Activated CD4-positive, alpha-beta T cell treated with anti-CD3 and anti-CD28 coated beads, Interleukin-2, amount 10 ng/mL, durations not matched to agents 7 days and 5 days (primary cell): ENCODE measurements at regions not wholly inside any gene's neighbourhood (a gene's known extent, or its start where the extent isn't known, plus 50 kb on each side); places are given as distances from the start of the nearest gene placed in this dataset.

ENCODE experiments used
- CTCF ChIA-PET: fragments of 350-600 bp; sonication (Branson Sonifier 250); formaldehyde crosslinking; loops from one replicate; lab custom pipeline; 2021; ENCODE audit warnings: antibody characterized with exemption; lab: Charles Lee
- POLR2A ChIA-PET: fragments of 350-600 bp; sonication (Branson Sonifier 250); formaldehyde crosslinking; loops from one replicate; lab custom pipeline; 2021; ENCODE audit warnings: antibody characterized with exemption; lab: Charles Lee
- DNase-seq: peaks from one replicate; pipeline ENCODE4 v3.0.0-alpha.2; 2020
- H3K27ac Mint-ChIP-seq: one replicate; pipeline ENCODE4 v1.8.0; 2021; ENCODE audit warnings: mild to moderate bottlenecking, moderate library complexity, mixed read lengths
- H3K27me3 Mint-ChIP-seq: one replicate; pipeline ENCODE4 v1.8.0; 2021; ENCODE audit warnings: mixed read lengths
- H3K36me3 Mint-ChIP-seq: one replicate; pipeline ENCODE4 v1.8.0; 2021; ENCODE audit warnings: low read depth, mixed read lengths
- H3K4me1 Mint-ChIP-seq: one replicate; pipeline ENCODE4 v1.8.0; 2021; ENCODE audit warnings: mixed read lengths
- H3K4me3 Mint-ChIP-seq: one replicate; pipeline ENCODE4 v1.8.0; 2021; ENCODE audit warnings: mild to moderate bottlenecking, moderate library complexity, mixed read lengths
- H3K9me3 Mint-ChIP-seq: one replicate; pipeline ENCODE4 v1.8.0; 2021; ENCODE audit warnings: mixed read lengths

DNA sequence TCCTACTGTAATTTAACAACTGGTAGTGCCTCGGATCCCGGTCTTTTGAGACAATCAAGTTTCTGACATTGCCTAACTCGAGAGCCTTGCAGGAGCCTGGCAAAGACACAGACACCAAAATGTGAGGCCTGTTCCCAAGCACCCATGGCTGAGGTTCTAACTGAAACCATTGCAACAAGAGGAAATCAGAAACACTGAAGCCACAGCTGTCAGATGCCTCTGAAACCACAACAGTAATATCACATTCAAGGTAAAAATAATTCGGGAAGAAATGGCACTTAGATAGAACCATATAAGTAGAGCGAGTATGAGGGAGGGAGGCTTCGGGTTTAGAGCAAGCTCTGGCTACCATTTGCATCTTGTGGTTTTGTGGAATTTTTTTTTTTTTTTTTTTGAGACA lies 285.9 kb downstream of the FBXO15 start:
- POLR2A ChIA-PET: no interaction called here
- CTCF ChIA-PET: interaction anchor here (0.6 kb wide), 1 partner anchor 1920 kb away, joined by 3 read pairs; no protein-coding TSS in a partner anchor
- Mint-ChIP-seq H3K36me3 (no peaks in the 10 kb centered on the region), H3K4me3 (no peak overlapping the region), H3K27me3 (no peaks in the 10 kb centered on the region), H3K4me1 (peaks cover 10% of the 10 kb centered on the region), H3K27ac (no peak overlapping the region), H3K9me3 (no peaks in the 10 kb centered on the region)
- DNase-seq: no peak

DNA sequence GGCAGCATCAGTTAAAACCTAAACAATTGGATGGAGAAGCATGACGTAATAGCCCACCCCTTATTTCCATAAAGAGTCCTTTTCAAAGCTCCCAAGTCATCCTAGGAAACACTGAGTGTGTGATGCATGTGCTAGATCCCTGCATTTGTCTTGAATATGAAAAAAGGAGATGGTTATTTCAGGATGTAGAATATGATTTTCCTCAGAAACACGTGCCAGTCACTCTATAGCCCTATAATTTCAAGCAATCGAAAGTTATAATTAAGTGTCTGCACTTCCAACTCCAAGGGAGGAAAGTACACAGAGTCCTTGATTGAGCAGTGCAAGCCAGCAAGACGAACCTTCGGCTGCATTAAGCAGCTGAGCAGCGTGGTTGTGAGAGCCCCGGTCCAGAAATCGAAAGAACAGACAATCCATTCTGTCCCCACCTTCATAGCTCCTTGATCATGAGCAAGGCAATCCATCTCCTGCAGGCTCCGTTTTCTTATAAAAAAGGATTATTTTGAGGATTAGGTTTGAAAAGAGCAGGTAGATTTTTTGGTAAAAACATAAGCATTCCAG lies 287.7 kb downstream of the FBXO15 start:
- no peak for DNase-seq
- no peaks in the 10 kb centered on the region for H3K27me3 Mint-ChIP-seq
- ChIA-PET POLR2A (no interaction called here), CTCF (interaction anchor here (1.0 kb wide), 1 partner anchor 17 kb away, joined by 3 read pairs; no protein-coding TSS in a partner anchor)
- H3K4me1 Mint-ChIP-seq: peaks cover 10% of the 10 kb centered on the region
- H3K36me3 Mint-ChIP-seq: no peaks in the 10 kb centered on the region
- no peak overlapping the region for H3K27ac Mint-ChIP-seq
- H3K4me3 Mint-ChIP-seq: no peak overlapping the region
- no peaks in the 10 kb centered on the region for H3K9me3 Mint-ChIP-seq

DNA sequence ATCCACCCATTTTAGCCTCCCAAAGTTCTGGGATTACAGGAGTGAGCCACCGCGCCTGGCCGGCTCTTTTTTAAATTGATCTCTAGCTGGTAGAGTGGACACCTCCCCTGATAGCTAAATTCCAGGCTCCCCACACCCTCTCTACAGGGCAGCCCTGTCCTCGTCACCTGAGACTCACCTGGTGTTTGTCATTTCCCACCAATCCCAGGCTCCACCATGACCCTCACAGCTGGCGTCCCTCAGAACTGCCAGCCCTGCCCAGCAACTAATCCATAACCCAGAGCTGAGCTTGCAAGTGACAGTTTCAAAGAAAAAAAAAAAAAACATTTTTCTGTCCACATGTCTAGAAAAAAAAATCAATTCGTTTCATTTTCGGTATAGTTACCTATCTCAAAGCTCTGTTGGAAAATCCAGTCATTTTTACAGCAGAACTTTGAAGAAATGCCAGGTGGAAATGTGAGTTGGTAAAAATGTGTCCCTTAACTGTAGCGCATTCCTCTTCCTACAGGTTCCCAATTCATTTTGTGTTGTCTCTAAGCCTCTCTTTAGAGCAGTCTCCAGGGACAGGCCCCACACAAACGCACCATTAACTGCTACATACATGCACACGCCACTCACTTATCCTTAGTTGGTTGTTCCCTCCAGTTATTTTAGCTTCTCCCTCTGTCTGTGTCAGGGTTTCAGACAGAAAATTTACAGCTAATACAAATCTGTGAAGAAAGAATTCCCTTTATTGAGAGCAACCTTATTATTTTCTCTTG lies 294.7 kb downstream of the FBXO15 start:
- Mint-ChIP-seq H3K4me3 (no peak overlapping the region), H3K9me3 (no peaks in the 10 kb centered on the region), H3K4me1 (no peaks in the 10 kb centered on the region), H3K27ac (no peak overlapping the region), H3K36me3 (no peaks in the 10 kb centered on the region), H3K27me3 (no peaks in the 10 kb centered on the region)
- POLR2A ChIA-PET: no interaction called here
- CTCF ChIA-PET: no interaction called here
- no peak for DNase-seq

DNA sequence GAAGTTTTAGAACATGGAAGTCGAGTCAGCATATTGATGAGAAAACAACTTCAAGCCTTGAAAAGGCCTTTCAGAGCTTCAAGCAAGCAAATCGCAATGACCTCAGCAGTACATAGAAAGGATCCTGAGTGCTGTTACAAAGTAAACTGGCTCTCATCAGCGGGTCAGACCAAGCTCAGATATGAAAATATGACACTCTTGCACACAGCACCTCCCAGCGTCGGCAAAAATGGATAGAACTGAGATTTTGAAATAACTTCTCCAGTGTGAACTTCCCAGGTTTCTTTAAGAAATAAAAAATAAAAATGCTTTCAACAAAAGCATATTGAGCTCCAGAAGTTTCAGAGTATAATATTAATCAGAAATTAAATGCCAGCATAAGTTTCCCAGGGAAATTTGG lies 296.9 kb downstream of the FBXO15 start:
- Mint-ChIP-seq H3K4me1 (no peaks in the 10 kb centered on the region), H3K4me3 (no peak overlapping the region), H3K36me3 (no peaks in the 10 kb centered on the region), H3K9me3 (no peaks in the 10 kb centered on the region), H3K27ac (no peak overlapping the region), H3K27me3 (no peaks in the 10 kb centered on the region)
- ChIA-PET POLR2A (no interaction called here), CTCF (interaction anchor here (1.1 kb wide), 1 partner anchor 16 kb away, joined by 5 read pairs; no protein-coding TSS in a partner anchor)
- no peak for DNase-seq

DNA sequence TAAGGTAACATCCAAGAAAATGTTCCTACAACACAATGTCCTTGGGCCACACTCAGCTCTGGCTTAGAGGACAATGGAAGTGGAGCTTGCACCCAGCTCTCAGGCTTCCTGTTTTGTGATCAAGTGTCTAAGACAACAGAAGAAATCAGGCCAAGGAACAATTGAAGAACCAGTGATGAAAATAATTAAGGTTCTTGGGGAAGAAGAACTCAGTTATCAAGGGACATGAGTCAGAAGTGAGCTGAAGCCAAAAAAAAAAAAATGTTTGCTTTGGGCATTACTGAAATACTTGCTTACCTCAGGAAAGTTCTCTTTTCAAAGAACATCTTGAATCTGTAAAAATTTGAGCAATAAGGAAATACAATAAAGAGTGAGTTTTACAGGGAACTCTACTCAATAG lies 299.0 kb downstream of the FBXO15 start:
- H3K36me3 Mint-ChIP-seq: no peaks in the 10 kb centered on the region
- H3K9me3 Mint-ChIP-seq: no peaks in the 10 kb centered on the region
- DNase-seq: no peak
- H3K27ac Mint-ChIP-seq: no peak overlapping the region
- no peaks in the 10 kb centered on the region for H3K4me1 Mint-ChIP-seq
- no peak overlapping the region for H3K4me3 Mint-ChIP-seq
- ChIA-PET CTCF (no interaction called here), POLR2A (no interaction called here)
- H3K27me3 Mint-ChIP-seq: no peaks in the 10 kb centered on the region

DNA sequence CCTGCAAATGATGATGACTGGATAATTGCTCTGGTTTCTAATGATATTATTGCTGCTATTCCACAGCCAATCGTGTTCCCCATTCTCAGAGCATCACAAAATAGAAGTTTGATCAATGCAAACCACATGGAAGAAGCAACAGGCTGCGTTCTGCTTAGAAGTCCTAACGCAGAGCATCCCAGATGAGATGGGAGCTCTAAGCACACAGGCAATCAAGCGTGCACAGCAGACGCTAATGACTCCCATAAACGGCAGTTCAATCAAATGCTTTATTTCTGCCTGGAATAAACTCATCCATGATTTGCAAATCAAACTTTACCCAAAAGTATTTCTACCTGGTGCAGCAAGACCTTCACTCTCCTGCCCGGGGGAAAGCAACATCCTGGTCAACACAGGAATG lies 304.2 kb downstream of the FBXO15 start:
- CTCF ChIA-PET: interaction anchor here (1.5 kb wide), 1 partner anchor 17 kb away, joined by 3 read pairs; no protein-coding TSS in a partner anchor
- H3K27ac Mint-ChIP-seq: no peak overlapping the region
- no peak for DNase-seq
- POLR2A ChIA-PET: no interaction called here
- no peak overlapping the region for H3K4me3 Mint-ChIP-seq
- H3K4me1 Mint-ChIP-seq: peaks cover 1% of the 10 kb centered on the region
- H3K36me3 Mint-ChIP-seq: no peaks in the 10 kb centered on the region
- H3K27me3 Mint-ChIP-seq: peaks cover 2% of the 10 kb centered on the region
- no peaks in the 10 kb centered on the region for H3K9me3 Mint-ChIP-seq

DNA sequence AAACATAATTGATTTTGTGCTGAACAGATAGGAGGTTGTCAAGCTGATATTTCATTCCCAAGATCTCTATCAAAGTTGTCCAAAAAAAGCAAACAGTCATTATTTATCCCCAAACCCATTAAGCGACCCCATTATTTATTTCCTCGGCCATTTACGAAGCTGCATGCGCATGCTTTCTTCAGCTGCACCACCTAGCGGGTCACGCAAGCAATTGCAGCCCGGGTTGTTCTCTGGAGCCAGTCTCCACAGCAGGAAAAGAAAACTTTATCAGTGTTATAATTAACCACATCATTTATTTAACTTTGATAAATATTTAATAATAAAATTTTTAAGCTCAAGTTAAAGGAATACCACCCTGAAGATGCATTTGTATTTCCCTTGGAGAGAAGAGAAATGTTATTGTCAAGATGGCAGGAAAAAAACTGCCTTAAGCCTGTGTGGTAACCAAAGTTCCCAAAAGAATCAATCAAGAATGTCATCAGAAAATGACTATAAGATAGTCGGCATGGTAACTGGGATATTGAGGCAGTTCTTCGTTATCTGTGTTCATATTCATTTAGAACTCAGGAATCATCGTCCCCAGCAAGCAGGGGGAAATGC lies 304.7 kb downstream of the FBXO15 start:
- H3K27me3 Mint-ChIP-seq: peaks cover 4% of the 10 kb centered on the region
- H3K4me3 Mint-ChIP-seq: no peak overlapping the region
- POLR2A ChIA-PET: no interaction called here
- peaks cover 1% of the 10 kb centered on the region for H3K4me1 Mint-ChIP-seq
- no peaks in the 10 kb centered on the region for H3K36me3 Mint-ChIP-seq
- CTCF ChIA-PET: interaction anchor here (0.6 to 1.5 kb wide), 2 partner anchors 18 to 567 kb away, joined by 3 read pairs; no protein-coding TSS in a partner anchor
- H3K27ac Mint-ChIP-seq: no peak overlapping the region
- peak; percentile 50 for DNase-seq
- H3K9me3 Mint-ChIP-seq: no peaks in the 10 kb centered on the region

DNA sequence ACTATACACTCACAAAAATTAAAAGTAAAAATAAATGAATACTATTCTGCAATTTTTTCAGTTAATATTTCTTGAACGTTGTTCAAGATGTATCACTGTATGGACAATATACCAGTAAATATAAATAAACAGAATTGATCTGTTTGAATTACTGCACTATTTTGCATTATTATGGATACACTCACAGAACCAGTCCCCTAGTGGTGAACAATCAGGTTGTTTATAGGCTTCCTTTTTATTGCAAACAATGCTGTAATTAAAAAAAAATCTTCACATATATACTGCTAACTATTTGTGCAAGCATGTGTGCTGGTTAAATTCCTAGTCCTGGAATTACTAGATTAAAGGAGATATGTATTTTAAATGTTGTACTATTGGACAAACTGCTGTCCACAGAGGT lies 306.0 kb downstream of the FBXO15 start:
- DNase-seq: no peak
- Mint-ChIP-seq H3K36me3 (no peaks in the 10 kb centered on the region), H3K27me3 (peaks cover 6% of the 10 kb centered on the region), H3K4me1 (peaks cover 1% of the 10 kb centered on the region), H3K9me3 (no peaks in the 10 kb centered on the region), H3K27ac (no peak overlapping the region), H3K4me3 (no peak overlapping the region)
- POLR2A ChIA-PET: no interaction called here
- CTCF ChIA-PET: interaction anchor here (0.5 kb wide), 1 partner anchor 45 kb away, joined by 4 read pairs; no protein-coding TSS in a partner anchor

DNA sequence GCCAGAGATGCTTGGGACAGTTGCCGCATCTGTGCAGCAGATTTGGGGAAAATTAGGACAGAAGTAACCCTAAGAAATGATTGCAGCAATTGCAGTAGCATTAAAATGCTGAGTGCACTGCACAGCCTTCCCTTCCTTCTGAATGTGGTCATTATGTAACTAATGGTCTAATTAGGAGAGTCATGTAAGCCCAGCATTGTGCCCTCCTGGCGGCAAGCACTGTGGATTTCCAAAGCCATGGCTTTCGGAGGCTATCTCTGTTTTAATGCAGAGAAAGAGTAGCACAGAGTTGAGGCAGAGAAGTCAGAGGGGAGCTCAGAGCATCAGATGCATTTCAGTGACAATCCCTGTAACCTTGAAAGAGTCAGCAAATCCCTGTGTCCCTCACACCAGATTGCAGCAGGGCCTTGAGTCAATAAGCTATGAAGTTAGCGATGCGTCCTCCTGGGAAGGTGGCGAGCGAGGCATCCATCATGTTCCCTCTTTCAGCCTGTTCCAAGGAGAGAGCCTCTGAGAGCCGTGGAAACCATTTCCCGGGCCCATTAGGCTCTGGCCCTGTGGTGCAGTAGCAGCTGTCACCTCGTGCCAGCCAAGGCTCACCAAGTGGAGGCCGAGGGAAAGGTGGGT lies 307.2 kb downstream of the FBXO15 start:
- no peaks in the 10 kb centered on the region for H3K9me3 Mint-ChIP-seq
- no peak overlapping the region for H3K4me3 Mint-ChIP-seq
- DNase-seq: no peak
- H3K27me3 Mint-ChIP-seq: peaks cover 6% of the 10 kb centered on the region
- CTCF ChIA-PET: no interaction called here
- no peaks in the 10 kb centered on the region for H3K36me3 Mint-ChIP-seq
- peaks cover 1% of the 10 kb centered on the region for H3K4me1 Mint-ChIP-seq
- POLR2A ChIA-PET: no interaction called here
- H3K27ac Mint-ChIP-seq: no peak overlapping the region

DNA sequence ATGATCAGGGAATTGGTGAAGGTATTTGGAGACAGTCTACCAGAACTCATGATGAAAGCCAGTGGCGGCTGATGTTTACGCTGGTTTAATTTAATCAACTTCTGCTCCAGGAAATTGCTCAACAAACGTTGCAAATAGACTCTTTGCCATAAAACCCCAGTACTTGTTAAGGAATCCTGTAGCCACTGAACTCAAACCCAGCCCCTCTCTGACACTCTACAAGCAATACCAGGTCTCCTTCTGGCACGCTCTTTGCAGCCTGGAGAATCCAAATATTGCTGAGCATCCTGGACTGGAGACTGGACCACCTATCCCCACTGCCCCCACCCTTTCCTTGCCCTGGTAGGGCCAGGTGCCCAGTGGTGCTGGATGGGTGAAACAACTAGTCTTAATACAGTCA lies 308.2 kb downstream of the FBXO15 start:
- Mint-ChIP-seq H3K36me3 (no peaks in the 10 kb centered on the region), H3K27ac (no peak overlapping the region), H3K27me3 (peaks cover 6% of the 10 kb centered on the region), H3K4me3 (no peak overlapping the region), H3K4me1 (peaks cover 1% of the 10 kb centered on the region), H3K9me3 (no peaks in the 10 kb centered on the region)
- DNase-seq: no peak
- CTCF ChIA-PET: no interaction called here
- POLR2A ChIA-PET: no interaction called here

DNA sequence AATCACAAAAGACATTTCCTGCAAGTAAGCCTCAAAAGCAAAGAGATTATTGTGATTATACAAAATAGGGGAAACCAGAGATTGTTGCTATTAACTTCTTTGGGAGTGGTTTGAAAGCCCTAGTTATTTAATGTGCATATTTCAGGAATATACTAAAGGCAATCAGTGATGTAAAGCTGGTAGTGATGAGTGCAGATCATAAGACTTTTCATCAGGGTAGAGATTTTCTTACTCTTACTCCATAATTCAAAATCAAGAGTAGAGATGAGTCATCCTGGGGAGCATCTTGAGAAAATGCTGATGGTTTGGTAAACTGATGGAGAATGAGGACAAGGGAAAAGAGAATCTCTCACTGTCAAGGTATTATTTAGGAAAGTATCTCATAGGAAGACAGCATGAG lies 309.5 kb downstream of the FBXO15 start:
- Mint-ChIP-seq H3K27ac (no peak overlapping the region), H3K36me3 (no peaks in the 10 kb centered on the region), H3K4me3 (no peak overlapping the region), H3K27me3 (peaks cover 6% of the 10 kb centered on the region), H3K4me1 (peaks cover 1% of the 10 kb centered on the region), H3K9me3 (no peaks in the 10 kb centered on the region)
- ChIA-PET CTCF (no interaction called here), POLR2A (no interaction called here)
- DNase-seq: no peak

DNA sequence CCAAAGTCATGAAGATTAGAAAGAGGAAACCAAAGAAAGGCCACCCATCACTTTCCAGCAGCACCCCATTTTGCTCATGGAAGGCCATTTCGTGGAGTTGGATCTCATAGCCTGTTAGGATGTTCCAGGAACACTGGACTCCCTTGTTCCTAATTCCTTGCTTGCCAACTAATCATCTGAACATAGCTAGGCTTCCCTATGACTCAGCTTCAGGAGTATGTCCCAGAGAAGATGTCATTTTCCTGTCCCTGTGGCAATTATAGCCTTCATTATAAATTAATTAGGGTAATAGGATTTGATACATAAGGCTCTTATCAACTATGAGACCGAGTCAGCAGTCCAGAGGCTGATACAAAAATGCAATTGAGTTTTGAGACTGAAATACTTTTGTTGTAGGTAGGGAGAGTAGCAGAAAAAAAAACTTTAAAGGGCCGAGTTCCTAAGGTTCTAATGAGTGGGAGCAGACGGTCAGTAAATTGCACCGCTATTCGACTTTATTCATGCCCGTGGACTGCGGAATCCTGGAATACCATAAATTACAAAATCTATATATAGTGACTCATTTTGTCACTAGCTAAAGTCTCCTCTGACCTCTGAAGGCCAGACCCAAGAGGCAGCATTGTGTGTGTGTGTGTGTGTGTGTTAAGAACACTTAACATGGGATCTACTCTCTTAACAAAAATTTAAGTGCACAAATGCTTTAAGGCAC lies 311.8 kb downstream of the FBXO15 start:
- POLR2A ChIA-PET: no interaction called here
- H3K27ac Mint-ChIP-seq: no peak overlapping the region
- H3K36me3 Mint-ChIP-seq: no peaks in the 10 kb centered on the region
- CTCF ChIA-PET: no interaction called here
- DNase-seq: no peak
- H3K9me3 Mint-ChIP-seq: no peaks in the 10 kb centered on the region
- H3K4me1 Mint-ChIP-seq: no peaks in the 10 kb centered on the region
- peaks cover 4% of the 10 kb centered on the region for H3K27me3 Mint-ChIP-seq
- no peak overlapping the region for H3K4me3 Mint-ChIP-seq
